ENCODE measurements at regions not wholly inside any gene's neighbourhood (a gene's known extent, or its start where the extent isn't known, plus 50 kb on each side); places are given as distances from the start of the nearest gene placed in this dataset.
"Not testable (repeated sequence)": the region's sequence is repeated elsewhere in the genome, so short reads cannot be mapped to it uniquely, and the experiment has no call there.

GRCh38 chr2:64742678-64743077 lies 89.0 kb upstream of the SERTAD2 start:
- DNase-seq (ENCODE audit: low read depth) = peak; percentile 42
- TF ChIP-seq CTCF (IDR thresholded peaks at IDR 0.05; ENCODE audit: low read length, missing control alignments) = no peak
- H3K4me3 ChIP-seq (replicated peaks; ENCODE audit: low read depth, low read length) = no peak overlapping the region

- no peak for TF ChIP-seq CTCF (IDR thresholded peaks at IDR 0.05; ENCODE audit: low read length, missing control alignments)
- no peak overlapping the region for H3K4me3 ChIP-seq (replicated peaks; ENCODE audit: low read depth, low read length)
- no peak for DNase-seq (ENCODE audit: low read depth)
Measured at GRCh38 chr2:64743739-64744330, 90.1 kb upstream of the SERTAD2 start.

- no peak for TF ChIP-seq CTCF (IDR thresholded peaks at IDR 0.05; ENCODE audit: low read length, missing control alignments)
- DNase-seq (ENCODE audit: low read depth) = no peak
Measured at GRCh38 chr2:64745562-64745961, 91.8 kb upstream of the SERTAD2 start.

GRCh38 chr2:64747690-64748091 lies 94.0 kb upstream of the SERTAD2 start:
- not testable (repeated sequence) for H3K4me3 ChIP-seq (replicated peaks; ENCODE audit: low read depth, low read length); DNase-seq (ENCODE audit: low read depth)

More at GRCh38 chr2:64745562-64745961, 91.8 kb upstream of the SERTAD2 start:
- H3K4me3 ChIP-seq (replicated peaks; ENCODE audit: low read depth, low read length) = no peak overlapping the region

- TF ChIP-seq CTCF (IDR thresholded peaks at IDR 0.05; ENCODE audit: low read length, missing control alignments) = no peak
- DNase-seq (ENCODE audit: low read depth) = no peak
- H3K4me3 ChIP-seq (replicated peaks; ENCODE audit: low read depth, low read length) = no peak overlapping the region
Measured at GRCh38 chr2:64748147-64748546, 94.4 kb upstream of the SERTAD2 start.

GRCh38 chr2:64748561-64748960 lies 94.8 kb upstream of the SERTAD2 start:
- DNase-seq (ENCODE audit: low read depth) = no peak
- no peak for TF ChIP-seq CTCF (IDR thresholded peaks at IDR 0.05; ENCODE audit: low read length, missing control alignments)
- H3K4me3 ChIP-seq (replicated peaks; ENCODE audit: low read depth, low read length) = no peak overlapping the region

GRCh38 chr2:64749446-64749845 lies 95.7 kb upstream of the SERTAD2 start:
- peak overlapping the region; percentile 85 for H3K4me3 ChIP-seq (replicated peaks; ENCODE audit: low read depth, low read length)
- DNase-seq (ENCODE audit: low read depth) = no peak
- TF ChIP-seq CTCF (IDR thresholded peaks at IDR 0.05; ENCODE audit: low read length, missing control alignments) = no peak

Data from fibroblast of pulmonary artery (primary cell).